ENCODE measurements at regions not wholly inside any gene's neighbourhood (a gene's known extent, or its start where the extent isn't known, plus 50 kb on each side); places are given as distances from the start of the nearest gene placed in this dataset.

GRCh38 chr16:65481956-65482355 is 360.1 kb upstream of the CDH11 start:
- TF ChIP-seq, protein P1, sequence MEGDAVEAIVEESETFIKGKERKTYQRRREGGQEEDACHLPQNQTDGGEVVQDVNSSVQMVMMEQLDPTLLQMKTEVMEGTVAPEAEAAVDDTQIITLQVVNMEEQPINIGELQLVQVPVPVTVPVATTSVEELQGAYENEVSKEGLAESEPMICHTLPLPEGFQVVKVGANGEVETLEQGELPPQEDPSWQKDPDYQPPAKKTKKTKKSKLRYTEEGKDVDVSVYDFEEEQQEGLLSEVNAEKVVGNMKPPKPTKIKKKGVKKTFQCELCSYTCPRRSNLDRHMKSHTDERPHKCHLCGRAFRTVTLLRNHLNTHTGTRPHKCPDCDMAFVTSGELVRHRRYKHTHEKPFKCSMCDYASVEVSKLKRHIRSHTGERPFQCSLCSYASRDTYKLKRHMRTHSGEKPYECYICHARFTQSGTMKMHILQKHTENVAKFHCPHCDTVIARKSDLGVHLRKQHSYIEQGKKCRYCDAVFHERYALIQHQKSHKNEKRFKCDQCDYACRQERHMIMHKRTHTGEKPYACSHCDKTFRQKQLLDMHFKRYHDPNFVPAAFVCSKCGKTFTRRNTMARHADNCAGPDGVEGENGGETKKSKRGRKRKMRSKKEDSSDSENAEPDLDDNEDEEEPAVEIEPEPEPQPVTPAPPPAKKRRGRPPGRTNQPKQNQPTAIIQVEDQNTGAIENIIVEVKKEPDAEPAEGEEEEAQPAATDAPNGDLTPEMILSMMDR (conservative IDR thresholded peaks at IDR 0.05; ENCODE audit: low read depth, low read length), result no peak
- no peak for DNase-seq (ENCODE audit: low read depth)
- H3K4me3 ChIP-seq (ENCODE audit: low read depth, low read length), result no peak overlapping the region

DNA sequence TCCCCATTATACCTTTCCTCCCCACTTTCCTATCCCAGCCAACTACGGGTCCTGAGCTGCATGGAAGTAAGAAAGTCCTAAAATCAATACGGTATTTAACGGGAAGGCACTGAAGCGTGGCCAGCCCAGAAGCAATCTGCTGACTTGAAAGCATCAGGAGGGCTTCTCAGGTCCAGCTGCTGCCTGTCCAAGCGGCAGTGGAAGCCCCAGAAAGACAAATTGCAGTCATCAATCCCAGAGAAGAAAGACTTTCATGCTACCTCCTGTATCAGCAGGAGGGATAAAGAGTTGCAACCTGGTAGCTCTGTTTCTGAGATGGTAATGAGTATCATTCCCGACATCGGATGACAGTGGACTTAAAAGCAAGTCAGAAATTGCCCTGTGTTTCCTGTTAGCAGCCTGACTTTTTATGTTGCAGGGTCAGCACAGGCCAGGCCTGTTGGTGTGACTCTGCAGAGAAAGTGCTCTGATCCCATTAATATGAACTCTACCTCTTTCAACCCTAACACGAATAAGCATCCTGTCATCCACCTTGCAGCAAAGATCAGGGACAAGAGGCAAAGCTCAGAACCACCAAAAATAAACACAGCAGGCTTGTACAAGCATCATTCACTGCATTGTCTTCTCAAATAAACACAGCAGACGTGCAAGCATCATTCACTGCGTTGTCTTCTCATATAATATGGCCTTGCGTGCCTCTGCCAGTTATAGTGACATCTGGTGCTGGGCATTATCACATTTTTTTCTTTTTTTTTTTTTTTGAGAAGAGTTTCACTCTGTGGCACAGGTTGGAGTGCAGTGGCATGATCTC is 358.6 kb upstream of the CDH11 start:
- DNase-seq (ENCODE audit: low read depth), result no peak
- no peak overlapping the region for H3K4me3 ChIP-seq (ENCODE audit: low read depth, low read length)
- TF ChIP-seq, protein P1 (conservative IDR thresholded peaks at IDR 0.05; ENCODE audit: low read depth, low read length), result no peak

DNA sequence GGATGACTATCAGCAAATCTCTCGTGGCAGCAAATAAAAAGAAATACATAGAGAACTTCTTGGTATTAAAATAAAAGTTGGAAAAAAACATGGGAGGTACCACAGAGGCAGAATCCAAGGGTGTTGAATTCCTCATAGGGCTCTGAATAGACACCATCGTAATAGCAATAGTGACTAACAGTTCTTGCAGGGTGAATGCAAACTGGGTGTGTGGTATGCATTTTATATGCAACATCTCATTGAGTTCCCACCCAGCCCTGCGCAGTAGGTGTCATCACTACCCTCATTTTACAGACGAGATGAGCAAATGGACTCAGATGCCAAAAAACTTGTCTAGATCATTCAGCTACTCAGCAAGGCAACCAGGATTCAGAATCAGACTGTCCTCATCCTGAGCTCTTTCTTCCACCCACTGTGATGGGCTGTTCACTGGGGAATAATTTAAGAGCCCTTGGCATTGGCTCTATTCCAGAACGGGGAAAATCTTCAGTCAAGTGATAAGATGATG is 354.6 kb upstream of the CDH11 start:
- TF ChIP-seq, protein P1 (conservative IDR thresholded peaks at IDR 0.05; ENCODE audit: low read depth, low read length), result no peak

GRCh38 chr16:65473699-65474098 is 351.8 kb upstream of the CDH11 start:
- no peak overlapping the region for H3K4me3 ChIP-seq (ENCODE audit: low read depth, low read length)
- no peak for DNase-seq (ENCODE audit: low read depth)
- TF ChIP-seq, protein P1 (conservative IDR thresholded peaks at IDR 0.05; ENCODE audit: low read depth, low read length), result no peak

More for the DNA sequence above, 354.6 kb upstream of the CDH11 start:
- no peak for DNase-seq (ENCODE audit: low read depth)
- no peak overlapping the region for H3K4me3 ChIP-seq (ENCODE audit: low read depth, low read length)

DNA sequence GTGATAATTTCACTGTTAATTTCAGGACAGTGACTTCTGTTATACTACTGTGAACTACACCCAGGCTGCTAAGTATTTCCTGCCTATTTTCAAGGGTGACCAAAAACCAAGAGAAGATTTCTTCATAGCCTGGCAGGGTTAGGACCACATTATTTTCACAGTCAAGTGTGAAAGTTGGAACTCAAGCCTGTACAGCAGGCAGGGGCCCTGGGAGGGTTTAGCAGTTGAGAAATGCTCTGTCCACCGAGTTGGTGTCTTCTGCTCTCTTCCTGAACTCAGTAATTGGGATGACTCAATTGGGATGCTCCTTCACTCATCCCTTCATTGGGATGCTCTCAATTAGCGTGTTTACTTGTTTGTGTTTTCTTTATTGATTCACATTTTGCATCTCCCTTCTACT is 347.3 kb upstream of the CDH11 start:
- H3K4me3 ChIP-seq (ENCODE audit: low read depth, low read length), result no peak overlapping the region
- no peak for DNase-seq (ENCODE audit: low read depth)
- TF ChIP-seq, protein P1 (conservative IDR thresholded peaks at IDR 0.05; ENCODE audit: low read depth, low read length), result no peak

DNA sequence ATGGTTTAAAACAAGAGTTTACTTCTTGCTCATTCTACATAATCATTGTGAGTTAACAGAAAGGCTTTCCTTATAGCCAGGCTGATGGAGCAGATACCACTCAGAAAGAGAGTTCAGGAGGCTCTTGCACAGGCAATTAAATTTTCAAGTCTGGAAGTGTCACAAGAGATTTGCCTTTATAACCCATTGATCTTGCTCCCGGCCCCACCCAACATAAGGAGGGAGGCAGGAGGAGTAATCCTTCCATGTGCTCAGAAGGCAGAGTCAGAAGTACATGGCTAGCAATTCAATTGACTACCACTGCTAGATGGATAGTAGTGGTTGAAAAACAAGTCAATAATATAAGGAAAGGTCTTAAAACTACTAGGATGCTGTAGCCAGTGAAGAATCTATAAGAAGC is 346.3 kb upstream of the CDH11 start:
- TF ChIP-seq, protein P1 (conservative IDR thresholded peaks at IDR 0.05; ENCODE audit: low read depth, low read length), result no peak

More for the DNA sequence above, 346.3 kb upstream of the CDH11 start:
- no peak overlapping the region for H3K4me3 ChIP-seq (ENCODE audit: low read depth, low read length)
- DNase-seq (ENCODE audit: low read depth), result no peak

Measured in choroid plexus epithelial cell (primary cell).